Right hindlimb (tissue), 1 donor: ENCODE measurements at regions not wholly inside any gene's neighbourhood (a gene's known extent, or its start where the extent isn't known, plus 50 kb on each side); places are given as distances from the start of the nearest gene placed in this dataset.

Experiments used
- DNase-seq: peaks from one replicate; pipeline ENCODE4 v3.0.0-alpha.2; 2018

DNA sequence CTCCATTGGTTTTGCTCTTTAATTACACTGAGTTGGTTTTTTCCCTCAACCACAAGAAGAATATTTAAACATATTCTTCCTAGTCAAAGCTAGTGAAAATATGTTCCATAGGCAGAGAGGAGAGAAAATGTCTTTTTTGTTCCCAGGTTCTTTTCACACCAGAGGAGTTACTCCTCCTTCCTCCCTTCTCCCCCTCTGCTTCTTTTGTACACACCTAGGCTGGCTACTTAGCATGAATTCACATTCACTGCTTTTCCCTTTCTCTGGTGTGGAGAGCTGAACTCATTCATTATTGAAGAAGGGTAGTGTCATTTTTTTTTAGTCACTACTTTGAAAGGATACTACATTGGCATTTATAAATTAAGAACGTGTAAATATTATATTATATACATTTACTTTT is 56.6 kb upstream of the UGP2 start:
- DNase-seq, result no peak

DNA sequence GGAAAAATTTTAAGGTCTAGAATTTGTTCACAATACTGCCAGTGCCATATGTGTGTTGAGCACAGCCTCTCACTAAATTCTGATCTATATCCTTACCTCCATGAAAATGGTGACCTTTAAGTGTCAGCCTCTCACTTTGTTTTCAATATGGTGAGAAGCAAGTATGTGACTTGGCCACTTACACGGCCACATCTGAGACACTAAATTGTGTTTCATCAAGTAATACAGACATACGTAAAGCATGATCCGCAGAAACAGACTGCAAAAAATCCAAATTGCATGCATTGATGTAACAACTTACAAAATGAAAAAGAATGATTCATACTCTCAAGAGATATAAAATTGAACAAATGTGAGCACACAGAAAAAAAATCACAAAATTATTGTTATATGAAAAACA is 55.2 kb upstream of the UGP2 start:
- no peak for DNase-seq

DNA sequence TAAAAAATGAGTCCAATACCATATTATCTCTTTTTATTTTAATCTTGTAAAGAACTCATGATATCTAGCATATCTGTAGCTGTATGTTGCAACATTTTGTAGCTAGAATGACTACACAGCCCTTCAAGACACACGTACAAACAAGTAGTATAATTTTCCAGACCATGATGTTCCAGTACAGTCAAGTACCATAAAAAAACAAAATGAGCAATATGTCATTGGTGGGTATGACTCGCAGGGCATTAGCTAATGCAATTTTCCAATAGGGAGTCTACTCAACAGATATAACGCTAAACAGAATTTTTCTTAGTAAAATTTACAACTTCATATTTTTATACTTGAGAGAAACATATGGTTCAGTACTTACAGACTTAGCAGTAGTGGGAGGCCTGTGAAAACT is 53.6 kb upstream of the UGP2 start:
- no peak for DNase-seq

DNA sequence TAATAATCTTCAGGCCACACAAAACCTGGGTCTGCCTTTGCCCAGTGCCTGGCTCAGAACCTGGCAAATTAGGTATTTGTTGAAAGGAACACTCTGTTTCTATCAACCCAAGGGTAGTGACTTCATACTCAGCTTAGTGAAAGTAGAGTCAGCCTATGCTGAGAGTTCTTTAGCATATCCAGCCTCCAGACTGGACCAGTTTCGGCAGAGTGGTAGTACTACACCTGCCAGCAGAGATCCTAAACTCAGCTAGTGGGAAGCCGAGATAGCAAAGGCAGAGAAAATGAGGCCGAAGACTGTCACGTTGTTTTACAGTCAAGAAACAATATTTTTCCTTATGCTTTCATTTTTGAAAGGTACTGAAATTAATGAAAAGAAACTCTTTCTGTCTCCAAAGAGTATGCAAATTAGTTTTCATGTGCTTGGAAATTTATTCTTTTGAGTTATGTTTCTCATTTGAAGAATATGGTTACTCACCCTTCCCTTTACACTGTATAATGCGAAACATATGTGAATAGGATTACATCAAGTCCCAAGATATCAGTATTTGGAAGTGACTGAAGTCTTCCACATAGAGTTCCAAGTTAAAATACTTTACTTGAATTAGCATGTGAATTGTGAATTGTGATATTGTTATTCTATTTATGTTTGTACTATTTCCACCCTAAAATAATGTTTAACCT is 52.2 kb upstream of the UGP2 start:
- DNase-seq, result peak; percentile 39

DNA sequence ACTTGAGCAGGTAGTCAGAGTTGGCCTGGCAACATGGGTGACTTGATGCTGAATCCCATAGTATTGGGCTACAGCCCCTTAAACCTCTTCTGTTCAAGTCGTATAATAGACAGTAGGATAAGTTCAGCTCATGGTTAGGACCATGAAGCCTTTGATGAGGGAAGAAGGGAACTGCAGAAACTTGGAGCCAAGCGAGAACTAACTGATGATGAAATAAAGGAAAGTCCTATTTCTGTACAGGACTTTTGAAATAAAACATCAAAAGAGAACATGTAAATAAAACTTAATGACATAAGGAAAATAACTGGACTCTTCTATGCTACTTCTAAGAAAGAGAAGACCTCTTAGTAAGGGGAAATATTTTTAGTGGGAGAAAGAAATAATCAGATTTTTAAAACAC is 51.2 kb upstream of the UGP2 start:
- no peak for DNase-seq

DNA sequence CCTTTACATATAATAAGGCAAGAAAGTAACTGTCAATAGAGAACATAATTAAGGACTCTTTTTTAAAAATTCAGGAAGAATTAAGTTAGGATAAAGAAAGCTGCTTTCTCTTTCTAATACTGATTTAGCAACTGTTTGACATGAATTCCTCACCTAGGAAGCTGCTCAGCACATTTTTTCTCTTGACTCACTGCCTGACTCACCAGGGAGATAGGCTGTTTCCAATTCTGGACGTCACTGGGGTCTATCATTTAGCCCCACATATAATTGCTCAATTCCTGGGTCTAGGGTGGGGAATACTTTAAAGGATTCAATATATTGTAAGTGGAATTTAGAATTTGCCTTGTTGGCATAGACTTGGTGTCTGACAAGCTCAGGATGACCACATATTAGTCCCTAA is 50.8 kb upstream of the UGP2 start:
- DNase-seq, result no peak

DNA sequence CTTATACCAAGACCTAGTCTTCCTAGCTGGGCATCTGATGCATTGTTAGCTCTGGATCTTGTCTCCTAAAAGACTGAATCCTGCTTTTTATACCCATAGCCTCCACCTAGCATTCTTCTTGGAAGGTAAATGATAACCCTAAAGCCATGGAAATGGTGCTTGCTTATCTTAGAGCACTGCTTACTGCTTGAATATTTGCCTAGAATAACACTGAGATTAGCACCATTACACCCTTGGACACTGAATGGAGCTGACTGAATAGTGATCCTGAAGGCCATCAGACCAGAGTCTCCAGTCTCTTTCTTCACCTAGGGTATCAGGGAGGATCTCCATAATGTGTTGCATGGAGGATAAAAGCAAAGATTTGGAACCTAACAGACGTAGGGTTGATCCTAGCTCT is 50.3 kb upstream of the UGP2 start:
- no peak for DNase-seq
